Erythroblast (primary cell): ENCODE measurements at regions not wholly inside any gene's neighbourhood (a gene's known extent, or its start where the extent isn't known, plus 50 kb on each side); places are given as distances from the start of the nearest gene placed in this dataset.

Source experiments
- DNase-seq, 2 experiments: peaks; one replicate each; lab custom pipeline; 2025; lab: John Stamatoyannopoulos, UW
- GATA1 ChIP-seq: IDR thresholded peaks from 2 replicates; pipeline ENCODE4 v1.6.1; 2011; ENCODE audit warnings: low read depth, mild to moderate bottlenecking, control low read depth, low read length, moderate library complexity
- POLR2A ChIP-seq: IDR thresholded peaks from 2 replicates; pipeline ENCODE4 v1.6.1; 2011; ENCODE audit warnings: mild to moderate bottlenecking, low read length

GRCh38 chr3:101061312-101061711, 68.1 kb upstream of the ABI3BP start:
- TF ChIP-seq GATA1, result no peak
- TF ChIP-seq POLR2A, result no peak
- DNase-seq, result no peak

DNA sequence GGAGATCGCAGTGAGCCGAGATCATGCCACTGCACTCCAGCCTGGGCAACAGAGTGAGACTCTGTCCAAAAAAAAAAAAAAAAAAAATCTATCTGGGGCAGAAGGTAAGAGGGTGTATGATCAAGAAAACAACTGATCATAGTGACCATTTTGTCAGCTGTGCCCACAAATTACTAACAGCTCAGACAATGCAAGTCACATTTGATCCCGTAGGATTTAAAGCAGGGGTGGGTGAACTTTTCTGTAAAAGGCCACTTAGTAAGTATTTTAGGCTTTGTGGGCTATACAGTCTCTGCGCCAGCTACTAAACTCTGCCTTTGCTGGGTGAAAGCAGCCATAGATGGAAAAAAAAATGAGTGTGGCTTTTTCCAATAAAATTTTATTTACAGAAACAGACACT, 57.6 kb upstream of the ABI3BP start:
- no peak for DNase-seq
- TF ChIP-seq POLR2A, result no peak
- no peak for TF ChIP-seq GATA1

- no peak for TF ChIP-seq POLR2A
- TF ChIP-seq GATA1, result no peak
- DNase-seq, result peak in 1 of 2 experiments; percentile 37
These were observed 56.8 kb upstream of the ABI3BP start for GRCh38 chr3:101050046-101050445.

GRCh38 chr3:101049532-101049931, 56.3 kb upstream of the ABI3BP start:
- TF ChIP-seq POLR2A (no peak), GATA1 (no peak)
- DNase-seq, result no peak

DNA sequence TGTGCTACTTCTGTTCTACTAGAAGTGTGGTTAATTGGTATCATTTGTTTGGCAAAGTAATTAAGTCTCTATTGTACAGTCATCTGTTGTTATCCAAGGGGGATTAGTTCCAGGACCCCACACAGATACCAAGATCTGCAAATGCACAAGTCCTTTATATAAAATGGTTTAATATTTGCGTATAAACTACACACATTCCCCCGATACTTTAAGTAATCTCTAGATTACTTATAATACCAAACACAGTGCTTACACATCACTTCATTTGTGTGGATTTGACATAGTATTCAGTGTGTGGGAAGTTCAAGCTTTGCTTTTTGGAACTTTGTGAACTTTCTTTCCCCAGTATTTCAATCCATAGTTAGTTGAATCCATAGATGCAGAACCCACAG, 50.5 kb upstream of the ABI3BP start:
- no peak for TF ChIP-seq POLR2A

DNA sequence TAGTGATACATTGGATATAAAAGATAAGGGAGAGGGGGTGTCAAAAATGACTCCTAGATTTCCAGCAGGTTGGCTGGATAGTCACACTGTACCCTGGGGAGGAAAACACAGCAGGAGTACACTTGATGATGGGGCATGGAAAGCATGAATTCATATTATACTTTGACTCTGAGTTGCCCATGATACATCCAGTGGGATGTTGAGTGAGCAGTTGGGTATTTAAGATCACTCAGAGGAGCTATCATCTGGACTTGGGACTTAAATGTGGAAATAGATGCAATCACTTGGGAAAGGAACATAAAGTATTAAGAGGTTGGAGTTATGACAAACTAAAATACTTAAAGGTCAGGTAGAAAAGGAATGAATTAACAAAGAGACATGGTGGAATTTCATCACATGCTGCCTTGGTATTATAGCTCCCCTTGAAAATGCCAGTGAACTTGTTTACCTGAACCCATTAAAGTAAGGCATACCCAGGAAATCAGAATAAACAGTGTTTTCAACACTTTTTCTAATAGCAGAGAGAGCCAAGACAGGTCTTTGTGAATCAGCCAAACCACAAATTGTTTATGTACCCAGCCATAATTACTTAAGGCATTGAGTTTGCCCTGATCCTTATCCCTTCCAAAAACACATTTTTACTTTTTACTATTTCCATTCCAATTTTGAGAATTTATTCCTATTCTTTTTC, 49.9 kb upstream of the ABI3BP start:
- DNase-seq, result no peak
- TF ChIP-seq GATA1 (no peak), POLR2A (no peak)

More for the DNA sequence above, 50.5 kb upstream of the ABI3BP start:
- no peak for DNase-seq
